Trophoblast cell (in vitro differentiated cells and primary cell): ENCODE measurements at regions not wholly inside any gene's neighbourhood (a gene's known extent, or its start where the extent isn't known, plus 50 kb on each side); places are given as distances from the start of the nearest gene placed in this dataset.

ENCODE experiments used
- DNase-seq, 2 donors: peaks; one replicate each; pipeline ENCODE4 v3.0.0-alpha.2; 2016
- H2AFZ ChIP-seq: 2 replicates; pipeline ENCODE4 v1.6.1; 2013; ENCODE audit warnings: low read length, moderate library complexity, mild to moderate bottlenecking; ENCODE audit not compliant: insufficient read depth, poor library complexity
- H2AK5ac ChIP-seq: 2 replicates; pipeline ENCODE4 v1.6.1; 2013; ENCODE audit warnings: mild to moderate bottlenecking, low read length
- H2BK120ac ChIP-seq: 2 replicates; pipeline ENCODE4 v1.6.1; 2013; ENCODE audit warnings: low read length, mild to moderate bottlenecking, moderate library complexity; ENCODE audit not compliant: insufficient read depth, poor library complexity
- H2BK12ac ChIP-seq: 2 replicates; pipeline ENCODE4 v1.6.1; 2013; ENCODE audit warnings: mild to moderate bottlenecking, low read length, moderate library complexity
- H2BK5ac ChIP-seq: 2 replicates; pipeline ENCODE4 v1.6.1; 2013; ENCODE audit warnings: low read length, low read depth, moderate library complexity, mild to moderate bottlenecking; ENCODE audit not compliant: poor library complexity
- H3K14ac ChIP-seq: 2 replicates; pipeline ENCODE4 v1.6.1; 2013; ENCODE audit warnings: mild to moderate bottlenecking, low read length
- H3K18ac ChIP-seq: 2 replicates; pipeline ENCODE4 v1.6.1; 2013; ENCODE audit warnings: mild to moderate bottlenecking, low read length
- H3K23ac ChIP-seq: 2 replicates; pipeline ENCODE4 v1.6.1; 2013; ENCODE audit warnings: low read length
- H3K27ac ChIP-seq: 2 replicates; pipeline ENCODE4 v1.5.1; 2013; ENCODE audit warnings: low read depth, mild to moderate bottlenecking, inconsistent platforms, low read length, moderate library complexity
- H3K27me3 ChIP-seq: 2 replicates; pipeline ENCODE4 v1.6.1; 2013; ENCODE audit warnings: inconsistent platforms, mild to moderate bottlenecking, low read length, moderate library complexity; ENCODE audit not compliant: insufficient read depth
- H3K36me3 ChIP-seq, 2 experiments: 1 replicate in 1 of 2; 2 replicates in 1 of 2; pipeline ENCODE4 v1.6.1; 2013; ENCODE audit warnings: low read length in 2 of 2, mild to moderate bottlenecking in 2 of 2, moderate library complexity in 1 of 2; ENCODE audit not compliant: insufficient read depth in 2 of 2, control insufficient read depth in 1 of 2
- H3K4ac ChIP-seq: 2 replicates; pipeline ENCODE4 v1.6.1; 2013; ENCODE audit warnings: low read depth, mild to moderate bottlenecking, low read length, moderate library complexity
- H3K4me1 ChIP-seq, 2 experiments: 1 replicate in 1 of 2; 2 replicates in 1 of 2; pipeline ENCODE4 v1.6.1; 2013; ENCODE audit warnings: low read length in 2 of 2, mild to moderate bottlenecking in 2 of 2, moderate library complexity in 1 of 2; ENCODE audit not compliant: insufficient read depth in 2 of 2, control insufficient read depth in 1 of 2
- H3K4me2 ChIP-seq: 2 replicates; pipeline ENCODE4 v1.6.1; 2013; ENCODE audit warnings: inconsistent platforms, mild to moderate bottlenecking, low read length, moderate library complexity
- H3K4me3 ChIP-seq: 2 replicates; pipeline ENCODE4 v1.5.1; 2013; ENCODE audit warnings: mild to moderate bottlenecking, low read depth, low read length, inconsistent platforms
- H3K79me1 ChIP-seq: one replicate; pipeline ENCODE4 v1.6.1; 2013; ENCODE audit warnings: low read length
- H3K79me2 ChIP-seq: 2 replicates; pipeline ENCODE4 v1.6.1; 2013; ENCODE audit warnings: low read length, mild to moderate bottlenecking; ENCODE audit not compliant: control insufficient read depth, insufficient read depth, poor library complexity
- H3K9ac ChIP-seq: 2 replicates; pipeline ENCODE4 v1.6.1; 2013; ENCODE audit warnings: mild to moderate bottlenecking, low read length
- H3K9me3 ChIP-seq: 2 replicates; pipeline ENCODE4 v1.6.1; 2013; ENCODE audit warnings: low read depth, mild to moderate bottlenecking, control low read depth, inconsistent platforms, low read length; ENCODE audit not compliant: insufficient read depth
- H4K12ac ChIP-seq: 2 replicates; pipeline ENCODE4 v1.6.1; 2013; ENCODE audit warnings: low read depth, mild to moderate bottlenecking, low read length, moderate library complexity
- H4K8ac ChIP-seq: 2 replicates; pipeline ENCODE4 v1.6.1; 2013; ENCODE audit warnings: low read depth, mild to moderate bottlenecking, low read length, moderate library complexity
- H4K91ac ChIP-seq: one replicate; pipeline ENCODE4 v1.6.1; 2013; ENCODE audit warnings: low read depth, mild to moderate bottlenecking, low read length, moderate library complexity
- WGBS: extraction: QIAGEN DNeasy Blood & Tissue Kit; methylation state at CpG from one replicate; pipeline ENCODE4 v1.1.7; 2013; ENCODE audit warnings: missing lambda C conversion rate; ENCODE audit not compliant: insufficient read length, insufficient coverage; ENCODE audit errors: extremely low coverage; 5-methylcytosine and 5-hydroxymethylcytosine counted together

GRCh38 chr13:105663182-105663581, 872.3 kb downstream of the EFNB2 start:
- Histone ChIP-seq H3K27ac (no peak overlapping the region), H2BK12ac (no peak overlapping the region), H4K8ac (no peak overlapping the region), H3K27me3 (no peaks in the 10 kb centered on the region), H3K79me2 (no peaks in the 10 kb centered on the region), H2AFZ (no peak overlapping the region), H3K4me2 (no peak overlapping the region), H3K4me3 (no peak overlapping the region), H2BK5ac (no peak overlapping the region), H3K14ac (no peak overlapping the region), H2BK120ac (no peak overlapping the region), H3K4me1 (no peaks in the 10 kb centered on the region), H4K91ac (no peak overlapping the region), H3K18ac (no peak overlapping the region), H4K12ac (no peak overlapping the region), H3K79me1 (no peaks in the 10 kb centered on the region), H3K9ac (no peak overlapping the region), H3K23ac (no peak overlapping the region), H3K4ac (no peak overlapping the region), H3K9me3 (peaks cover 3% of the 10 kb centered on the region), H3K36me3 (no peaks in the 10 kb centered on the region), H2AK5ac (no peak overlapping the region)
- no CpG with 5 or more reads among the region's 5 CpGs for WGBS
- no peak for DNase-seq

GRCh38 chr13:105660561-105660960, 874.9 kb downstream of the EFNB2 start:
- no peak overlapping the region for H4K91ac ChIP-seq
- no peak overlapping the region for H3K4ac ChIP-seq
- no peaks in the 10 kb centered on the region for H3K27me3 ChIP-seq
- no peaks in the 10 kb centered on the region for H3K36me3 ChIP-seq
- no peaks in the 10 kb centered on the region for H3K4me1 ChIP-seq
- H3K4me2 ChIP-seq, result no peak overlapping the region
- DNase-seq, result no peak
- no peak overlapping the region for H2AK5ac ChIP-seq
- H3K14ac ChIP-seq, result no peak overlapping the region
- H4K8ac ChIP-seq, result no peak overlapping the region
- no peak overlapping the region for H3K9ac ChIP-seq
- H2BK5ac ChIP-seq, result no peak overlapping the region
- no peak overlapping the region for H2AFZ ChIP-seq
- H3K9me3 ChIP-seq, result peaks cover 3% of the 10 kb centered on the region
- H3K23ac ChIP-seq, result no peak overlapping the region
- no peak overlapping the region for H3K27ac ChIP-seq
- H3K4me3 ChIP-seq, result no peak overlapping the region
- no CpG with 5 or more reads among the region's 3 CpGs for WGBS
- H3K18ac ChIP-seq, result no peak overlapping the region
- H2BK120ac ChIP-seq, result no peak overlapping the region
- no peaks in the 10 kb centered on the region for H3K79me2 ChIP-seq
- H4K12ac ChIP-seq, result no peak overlapping the region
- no peaks in the 10 kb centered on the region for H3K79me1 ChIP-seq
- no peak overlapping the region for H2BK12ac ChIP-seq

GRCh38 chr13:105658431-105658830, 877.0 kb downstream of the EFNB2 start:
- Histone ChIP-seq H3K14ac (no peak overlapping the region), H3K79me2 (no peaks in the 10 kb centered on the region), H3K36me3 (no peaks in the 10 kb centered on the region), H3K27ac (no peak overlapping the region), H3K4me1 (no peaks in the 10 kb centered on the region), H3K4ac (no peak overlapping the region), H3K79me1 (no peaks in the 10 kb centered on the region), H2BK5ac (no peak overlapping the region), H3K23ac (no peak overlapping the region), H3K4me2 (no peak overlapping the region), H2BK120ac (no peak overlapping the region), H3K27me3 (no peaks in the 10 kb centered on the region), H3K18ac (no peak overlapping the region), H4K91ac (no peak overlapping the region), H2AK5ac (no peak overlapping the region), H3K4me3 (no peak overlapping the region), H4K12ac (no peak overlapping the region), H2AFZ (no peak overlapping the region), H4K8ac (no peak overlapping the region), H3K9me3 (peaks cover 3% of the 10 kb centered on the region), H3K9ac (no peak overlapping the region), H2BK12ac (no peak overlapping the region)
- no peak for DNase-seq
- no CpG with 5 or more reads among the region's 3 CpGs for WGBS

GRCh38 chr13:105655046-105655445, 880.4 kb downstream of the EFNB2 start:
- no CpG with 5 or more reads among the region's 2 CpGs for WGBS
- Histone ChIP-seq H3K9me3 (peaks cover 1% of the 10 kb centered on the region), H2AFZ (no peak overlapping the region), H3K4ac (no peak overlapping the region), H3K79me2 (no peaks in the 10 kb centered on the region), H3K23ac (no peak overlapping the region), H3K27me3 (no peaks in the 10 kb centered on the region), H3K14ac (no peak overlapping the region), H2BK5ac (no peak overlapping the region), H3K9ac (no peak overlapping the region), H3K4me2 (no peak overlapping the region), H4K8ac (no peak overlapping the region), H4K91ac (no peak overlapping the region), H3K36me3 (no peaks in the 10 kb centered on the region), H2BK120ac (no peak overlapping the region), H3K4me1 (no peaks in the 10 kb centered on the region), H3K27ac (no peak overlapping the region), H3K18ac (no peak overlapping the region), H4K12ac (no peak overlapping the region), H3K4me3 (no peak overlapping the region), H2AK5ac (no peak overlapping the region), H2BK12ac (no peak overlapping the region), H3K79me1 (no peaks in the 10 kb centered on the region)
- DNase-seq, result peak in 1 of 2 donors; percentile 19
